ENCODE measurements at regions not wholly inside any gene's neighbourhood (a gene's known extent, or its start where the extent isn't known, plus 50 kb on each side); places are given as distances from the start of the nearest gene placed in this dataset.

DNA sequence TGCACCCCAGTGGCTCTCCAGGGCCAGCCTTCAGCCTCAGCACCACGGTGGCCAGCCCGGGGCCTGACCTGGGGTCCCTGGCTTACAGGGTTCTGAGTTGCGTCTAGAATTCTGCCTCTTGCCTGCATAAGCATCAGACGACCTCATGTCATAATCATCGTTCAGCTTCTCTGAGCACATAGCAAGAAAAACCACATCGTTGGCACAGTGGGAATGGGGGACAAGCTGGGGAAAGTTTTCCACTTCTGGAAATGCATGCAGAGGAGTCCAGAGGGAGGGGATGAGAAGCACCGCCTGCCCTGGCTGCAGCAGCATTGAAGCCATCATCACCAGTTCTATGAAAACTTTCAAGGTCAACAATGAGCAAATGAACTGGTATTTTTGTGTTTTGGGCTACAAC, 441.0 kb upstream of the FRG1 start:
- TF ChIP-seq, protein P1, sequence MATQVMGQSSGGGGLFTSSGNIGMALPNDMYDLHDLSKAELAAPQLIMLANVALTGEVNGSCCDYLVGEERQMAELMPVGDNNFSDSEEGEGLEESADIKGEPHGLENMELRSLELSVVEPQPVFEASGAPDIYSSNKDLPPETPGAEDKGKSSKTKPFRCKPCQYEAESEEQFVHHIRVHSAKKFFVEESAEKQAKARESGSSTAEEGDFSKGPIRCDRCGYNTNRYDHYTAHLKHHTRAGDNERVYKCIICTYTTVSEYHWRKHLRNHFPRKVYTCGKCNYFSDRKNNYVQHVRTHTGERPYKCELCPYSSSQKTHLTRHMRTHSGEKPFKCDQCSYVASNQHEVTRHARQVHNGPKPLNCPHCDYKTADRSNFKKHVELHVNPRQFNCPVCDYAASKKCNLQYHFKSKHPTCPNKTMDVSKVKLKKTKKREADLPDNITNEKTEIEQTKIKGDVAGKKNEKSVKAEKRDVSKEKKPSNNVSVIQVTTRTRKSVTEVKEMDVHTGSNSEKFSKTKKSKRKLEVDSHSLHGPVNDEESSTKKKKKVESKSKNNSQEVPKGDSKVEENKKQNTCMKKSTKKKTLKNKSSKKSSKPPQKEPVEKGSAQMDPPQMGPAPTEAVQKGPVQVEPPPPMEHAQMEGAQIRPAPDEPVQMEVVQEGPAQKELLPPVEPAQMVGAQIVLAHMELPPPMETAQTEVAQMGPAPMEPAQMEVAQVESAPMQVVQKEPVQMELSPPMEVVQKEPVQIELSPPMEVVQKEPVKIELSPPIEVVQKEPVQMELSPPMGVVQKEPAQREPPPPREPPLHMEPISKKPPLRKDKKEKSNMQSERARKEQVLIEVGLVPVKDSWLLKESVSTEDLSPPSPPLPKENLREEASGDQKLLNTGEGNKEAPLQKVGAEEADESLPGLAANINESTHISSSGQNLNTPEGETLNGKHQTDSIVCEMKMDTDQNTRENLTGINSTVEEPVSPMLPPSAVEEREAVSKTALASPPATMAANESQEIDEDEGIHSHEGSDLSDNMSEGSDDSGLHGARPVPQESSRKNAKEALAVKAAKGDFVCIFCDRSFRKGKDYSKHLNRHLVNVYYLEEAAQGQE (IDR thresholded peaks at IDR 0.05; ENCODE audit: insufficient read depth in 1 of 2, low read depth in 2 of 2, low read length in 1 of 2): no peak
- TF ChIP-seq, protein P2, sequence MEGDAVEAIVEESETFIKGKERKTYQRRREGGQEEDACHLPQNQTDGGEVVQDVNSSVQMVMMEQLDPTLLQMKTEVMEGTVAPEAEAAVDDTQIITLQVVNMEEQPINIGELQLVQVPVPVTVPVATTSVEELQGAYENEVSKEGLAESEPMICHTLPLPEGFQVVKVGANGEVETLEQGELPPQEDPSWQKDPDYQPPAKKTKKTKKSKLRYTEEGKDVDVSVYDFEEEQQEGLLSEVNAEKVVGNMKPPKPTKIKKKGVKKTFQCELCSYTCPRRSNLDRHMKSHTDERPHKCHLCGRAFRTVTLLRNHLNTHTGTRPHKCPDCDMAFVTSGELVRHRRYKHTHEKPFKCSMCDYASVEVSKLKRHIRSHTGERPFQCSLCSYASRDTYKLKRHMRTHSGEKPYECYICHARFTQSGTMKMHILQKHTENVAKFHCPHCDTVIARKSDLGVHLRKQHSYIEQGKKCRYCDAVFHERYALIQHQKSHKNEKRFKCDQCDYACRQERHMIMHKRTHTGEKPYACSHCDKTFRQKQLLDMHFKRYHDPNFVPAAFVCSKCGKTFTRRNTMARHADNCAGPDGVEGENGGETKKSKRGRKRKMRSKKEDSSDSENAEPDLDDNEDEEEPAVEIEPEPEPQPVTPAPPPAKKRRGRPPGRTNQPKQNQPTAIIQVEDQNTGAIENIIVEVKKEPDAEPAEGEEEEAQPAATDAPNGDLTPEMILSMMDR (IDR thresholded peaks at IDR 0.05): no peak
- TF ChIP-seq SIN3A (IDR thresholded peaks at IDR 0.05; ENCODE audit: borderline replicate concordance, insufficient read depth, low read depth, low read length) (no peak), TCF7L2 (IDR thresholded peaks at IDR 0.05; ENCODE audit: low read depth, low read length) (no peak), POLR2AphosphoS5 (IDR thresholded peaks at IDR 0.05; ENCODE audit: low read depth, low read length) (no peak)
- no peak for DNase-seq (ENCODE audit: low read depth, low spot score)
- Histone ChIP-seq H3K36me3 (ENCODE audit: control insufficient read depth, insufficient read depth, low read length) (no peaks in the 10 kb centered on the region), H3K27me3 (ENCODE audit: control insufficient read depth, insufficient read depth, low read length) (no peaks in the 10 kb centered on the region; the same call in 1 of the 2 replicates), H3K4me1 (ENCODE audit: control insufficient read depth, insufficient read depth, low read length) (no peaks in the 10 kb centered on the region), H3K9me3 (ENCODE audit: control insufficient read depth, insufficient read depth, low read depth, low read length) (no peaks in the 10 kb centered on the region), H3K4me3 (ENCODE audit: low read depth in 2 of 2, low read length in 2 of 2) (no peak overlapping the region), H3K27ac (ENCODE audit: low read length) (no peak overlapping the region)
- ChIA-PET POLR2A (no interaction called here), CTCF (no interaction called here)
- no peak for ATAC-seq
- intact Hi-C loops (cut with micrococcal nuclease; ENCODE audit: unreplicated experiment): no loop called here
- in situ Hi-C loops (cut with HindIII; ENCODE audit: low pct_unique_long_range_greater_than_20kb, low sequenced_read_pairs): no loop called here
- BruUV-seq (replicated peaks): no TSS peak

DNA sequence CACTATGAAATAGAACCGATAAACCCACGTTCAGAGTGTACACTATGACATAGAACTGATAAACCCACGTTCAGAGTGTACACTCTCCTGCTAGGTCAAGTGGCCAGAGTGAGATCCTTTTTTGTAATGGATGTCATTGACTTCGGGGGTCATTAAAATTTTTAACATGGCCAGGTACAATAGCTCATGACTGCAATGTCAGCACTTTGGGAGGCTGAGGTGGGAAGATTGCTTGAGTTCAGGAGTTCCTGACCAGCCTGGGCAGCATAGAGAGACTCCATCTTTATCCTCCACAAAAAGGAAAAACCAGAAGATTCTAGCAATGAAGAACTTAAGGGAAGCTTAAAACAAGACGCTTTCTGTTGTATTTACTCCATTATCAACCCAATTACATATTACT, 439.7 kb upstream of the FRG1 start:
- Histone ChIP-seq H3K36me3 (ENCODE audit: control insufficient read depth, insufficient read depth, low read length) (no peaks in the 10 kb centered on the region), H3K4me3 (ENCODE audit: low read depth in 2 of 2, low read length in 2 of 2) (no peak overlapping the region), H3K9me3 (ENCODE audit: control insufficient read depth, insufficient read depth, low read depth, low read length) (no peaks in the 10 kb centered on the region), H3K27me3 (ENCODE audit: control insufficient read depth, insufficient read depth, low read length) (no peaks in the 10 kb centered on the region; the same call in 1 of the 2 replicates), H3K4me1 (ENCODE audit: control insufficient read depth, insufficient read depth, low read length) (no peaks in the 10 kb centered on the region), H3K27ac (ENCODE audit: low read length) (no peak overlapping the region)
- no TSS peak for BruUV-seq (replicated peaks)
- ChIA-PET CTCF (no interaction called here), POLR2A (no interaction called here)
- DNase-seq (ENCODE audit: low read depth, low spot score) (no peak), ATAC-seq (no peak)
- intact Hi-C loops (cut with micrococcal nuclease; ENCODE audit: unreplicated experiment): no loop called here
- in situ Hi-C loops (cut with HindIII; ENCODE audit: low pct_unique_long_range_greater_than_20kb, low sequenced_read_pairs): no loop called here
- TF ChIP-seq, protein P2 (IDR thresholded peaks at IDR 0.05): no peak
- TF ChIP-seq POLR2AphosphoS5 (IDR thresholded peaks at IDR 0.05; ENCODE audit: low read depth, low read length) (no peak), TCF7L2 (IDR thresholded peaks at IDR 0.05; ENCODE audit: low read depth, low read length) (no peak), SIN3A (IDR thresholded peaks at IDR 0.05; ENCODE audit: borderline replicate concordance, insufficient read depth, low read depth, low read length) (no peak)
- TF ChIP-seq, protein P1 (IDR thresholded peaks at IDR 0.05; ENCODE audit: insufficient read depth in 1 of 2, low read depth in 2 of 2, low read length in 1 of 2): no peak
